ENCODE measurements at regions not wholly inside any gene's neighbourhood (a gene's known extent, or its start where the extent isn't known, plus 50 kb on each side); places are given as distances from the start of the nearest gene placed in this dataset.

- Mint-ChIP-seq H3K36me3 (peaks cover 26% of the 10 kb centered on the region), H3K9me3 (no peaks in the 10 kb centered on the region), H3K27me3 (ENCODE audit: insufficient read depth, low read depth) (peaks cover 2% of the 10 kb centered on the region), H3K4me3 (no peak overlapping the region), H3K4me1 (peaks cover 12% of the 10 kb centered on the region), H3K27ac (no peak overlapping the region)
- H3K27ac ChIP-seq: no peak overlapping the region
- H3K79me2 ChIP-seq (ENCODE audit: low read depth): peaks cover 5% of the 10 kb centered on the region
- no peak overlapping the region for H3K9ac ChIP-seq
- TF ChIP-seq EZH2phosphoT487 (IDR thresholded peaks at IDR 0.05) (no peak), CTCF (IDR thresholded peaks at IDR 0.05) (no peak), EZH2 (IDR thresholded peaks at IDR 0.05) (no peak)
- H3K27me3 ChIP-seq: no peaks in the 10 kb centered on the region
- H3F3A ChIP-seq (ENCODE audit: low read depth): peaks cover 8% of the 10 kb centered on the region
- H3K9me3 ChIP-seq (ENCODE audit: low read depth): no peaks in the 10 kb centered on the region
- peaks cover 8% of the 10 kb centered on the region for H4K20me1 ChIP-seq (ENCODE audit: low read depth)
- peaks cover 6% of the 10 kb centered on the region for H3K36me3 ChIP-seq
- H3K4me2 ChIP-seq: no peak overlapping the region
- H2AFZ ChIP-seq (replicated peaks): no peak overlapping the region
- no peak overlapping the region for H3K4me3 ChIP-seq
- H3K4me1 ChIP-seq: peaks cover 34% of the 10 kb centered on the region
- DNase-seq (ENCODE audit: low spot score): no peak
Measured at GRCh38 chr9:94441796-94442195, 113.1 kb upstream of the PCAT7 start.

- peak; percentile 18 for DNase-seq (ENCODE audit: low spot score)
- Histone ChIP-seq H3K9me3 (ENCODE audit: low read depth) (no peaks in the 10 kb centered on the region), H3K27me3 (no peaks in the 10 kb centered on the region), H3K4me3 (peak overlapping the region; percentile 6), H3K79me2 (ENCODE audit: low read depth) (peaks cover 5% of the 10 kb centered on the region), H3F3A (ENCODE audit: low read depth) (peaks cover 8% of the 10 kb centered on the region), H2AFZ (replicated peaks) (no peak overlapping the region), H4K20me1 (ENCODE audit: low read depth) (peaks cover 8% of the 10 kb centered on the region), H3K27ac (peak overlapping the region; percentile 68), H3K4me1 (peaks cover 34% of the 10 kb centered on the region), H3K9ac (no peak overlapping the region), H3K36me3 (peaks cover 10% of the 10 kb centered on the region), H3K4me2 (peak overlapping the region; percentile 18)
- Mint-ChIP-seq H3K4me1 (peaks cover 12% of the 10 kb centered on the region), H3K27me3 (ENCODE audit: insufficient read depth, low read depth) (peaks cover 2% of the 10 kb centered on the region), H3K4me3 (no peak overlapping the region), H3K9me3 (no peaks in the 10 kb centered on the region), H3K36me3 (peaks cover 32% of the 10 kb centered on the region), H3K27ac (no peak overlapping the region)
- TF ChIP-seq EZH2phosphoT487 (IDR thresholded peaks at IDR 0.05) (no peak), EZH2 (IDR thresholded peaks at IDR 0.05) (no peak), CTCF (IDR thresholded peaks at IDR 0.05) (no peak)
Measured at GRCh38 chr9:94443032-94443722, 111.7 kb upstream of the PCAT7 start.

GRCh38 chr9:94445863-94446262 lies 109.0 kb upstream of the PCAT7 start:
- Mint-ChIP-seq H3K27ac (no peak overlapping the region), H3K27me3 (ENCODE audit: insufficient read depth, low read depth) (peaks cover 2% of the 10 kb centered on the region)

More at GRCh38 chr9:94445863-94446262, 109.0 kb upstream of the PCAT7 start:
- Histone ChIP-seq H3K9ac (no peak overlapping the region), H3K27me3 (no peaks in the 10 kb centered on the region), H3K27ac (peak overlapping the region; percentile 50), H3K9me3 (ENCODE audit: low read depth) (no peaks in the 10 kb centered on the region), H3K79me2 (ENCODE audit: low read depth) (peaks cover 5% of the 10 kb centered on the region), H3K4me1 (peaks cover 34% of the 10 kb centered on the region), H3K4me2 (peak overlapping the region; percentile 25), H2AFZ (replicated peaks) (no peak overlapping the region), H3K36me3 (peaks cover 4% of the 10 kb centered on the region), H3F3A (ENCODE audit: low read depth) (peaks cover 8% of the 10 kb centered on the region), H4K20me1 (ENCODE audit: low read depth) (peaks cover 8% of the 10 kb centered on the region), H3K4me3 (no peak overlapping the region)
- DNase-seq (ENCODE audit: low spot score): peak; percentile 9
- Mint-ChIP-seq H3K4me3 (no peak overlapping the region), H3K9me3 (no peaks in the 10 kb centered on the region), H3K36me3 (peaks cover 32% of the 10 kb centered on the region), H3K4me1 (peaks cover 12% of the 10 kb centered on the region)
- no peak for TF ChIP-seq EZH2 (IDR thresholded peaks at IDR 0.05)
- no peak for TF ChIP-seq EZH2phosphoT487 (IDR thresholded peaks at IDR 0.05)
- no peak for TF ChIP-seq CTCF (IDR thresholded peaks at IDR 0.05)

Measured in neural progenitor cell (in vitro differentiated cells).